Astrocyte of the spinal cord (primary cell): ENCODE measurements at regions not wholly inside any gene's neighbourhood (a gene's known extent, or its start where the extent isn't known, plus 50 kb on each side); places are given as distances from the start of the nearest gene placed in this dataset.
A peak's percentile ranks its signal among the peaks of the same experiment; 100 is the strongest.

Experiments used
- DNase-seq: peaks from one replicate; pipeline ENCODE4 v3.0.0; 2011; ENCODE audit warnings: low read depth, low spot score
- H3K4me3 ChIP-seq: 2 replicates; pipeline ENCODE4 v1.5.1; 2011; ENCODE audit warnings: low read depth, mild to moderate bottlenecking, low read length, moderate library complexity
- CTCF ChIP-seq: IDR thresholded peaks from 2 replicates; pipeline ENCODE4 v1.5.1; 2012; ENCODE audit warnings: low read depth, mild to moderate bottlenecking, low read length, inconsistent platforms
- in situ Hi-C: cut with HindIII; loops from 2 replicates; pipeline ENCODE4 v1.10.0; 2017; ENCODE audit warnings: low sequenced_read_pairs

- no peak for DNase-seq
- no peak overlapping the region for H3K4me3 ChIP-seq
- in situ Hi-C loops, result no loop called here
- no peak for TF ChIP-seq CTCF
Measured at GRCh38 chr3:6264906-6265305, 596.0 kb upstream of the GRM7 start.

- no peak overlapping the region for H3K4me3 ChIP-seq
- in situ Hi-C loops, result no loop called here
- TF ChIP-seq CTCF, result no peak
- no peak for DNase-seq
Measured at GRCh38 chr3:6266135-6266534, 594.8 kb upstream of the GRM7 start.

- in situ Hi-C loops, result no loop called here
- no peak for TF ChIP-seq CTCF
- DNase-seq, result no peak
- H3K4me3 ChIP-seq, result no peak overlapping the region
Measured at GRCh38 chr3:6273878-6274277, 587.0 kb upstream of the GRM7 start.

- in situ Hi-C loops, result no loop called here
Measured at GRCh38 chr3:6281662-6282061, 579.3 kb upstream of the GRM7 start.

GRCh38 chr3:6282918-6283317 lies 578.0 kb upstream of the GRM7 start:
- no peak for TF ChIP-seq CTCF
- in situ Hi-C loops, result no loop called here
- H3K4me3 ChIP-seq, result no peak overlapping the region
- no peak for DNase-seq

More at GRCh38 chr3:6281662-6282061, 579.3 kb upstream of the GRM7 start:
- no peak overlapping the region for H3K4me3 ChIP-seq
- DNase-seq, result no peak
- no peak for TF ChIP-seq CTCF

- no peak for TF ChIP-seq CTCF
- DNase-seq, result peak; percentile 2
- no peak overlapping the region for H3K4me3 ChIP-seq
- in situ Hi-C loops, result no loop called here
Measured at GRCh38 chr3:6287088-6287875, 573.6 kb upstream of the GRM7 start.

- DNase-seq, result no peak
- H3K4me3 ChIP-seq, result no peak overlapping the region
- TF ChIP-seq CTCF, result no peak
- in situ Hi-C loops, result no loop called here
Measured at GRCh38 chr3:6301626-6302025, 559.3 kb upstream of the GRM7 start.
